ENCODE measurements at regions not wholly inside any gene's neighbourhood (a gene's known extent, or its start where the extent isn't known, plus 50 kb on each side); places are given as distances from the start of the nearest gene placed in this dataset.

DNA sequence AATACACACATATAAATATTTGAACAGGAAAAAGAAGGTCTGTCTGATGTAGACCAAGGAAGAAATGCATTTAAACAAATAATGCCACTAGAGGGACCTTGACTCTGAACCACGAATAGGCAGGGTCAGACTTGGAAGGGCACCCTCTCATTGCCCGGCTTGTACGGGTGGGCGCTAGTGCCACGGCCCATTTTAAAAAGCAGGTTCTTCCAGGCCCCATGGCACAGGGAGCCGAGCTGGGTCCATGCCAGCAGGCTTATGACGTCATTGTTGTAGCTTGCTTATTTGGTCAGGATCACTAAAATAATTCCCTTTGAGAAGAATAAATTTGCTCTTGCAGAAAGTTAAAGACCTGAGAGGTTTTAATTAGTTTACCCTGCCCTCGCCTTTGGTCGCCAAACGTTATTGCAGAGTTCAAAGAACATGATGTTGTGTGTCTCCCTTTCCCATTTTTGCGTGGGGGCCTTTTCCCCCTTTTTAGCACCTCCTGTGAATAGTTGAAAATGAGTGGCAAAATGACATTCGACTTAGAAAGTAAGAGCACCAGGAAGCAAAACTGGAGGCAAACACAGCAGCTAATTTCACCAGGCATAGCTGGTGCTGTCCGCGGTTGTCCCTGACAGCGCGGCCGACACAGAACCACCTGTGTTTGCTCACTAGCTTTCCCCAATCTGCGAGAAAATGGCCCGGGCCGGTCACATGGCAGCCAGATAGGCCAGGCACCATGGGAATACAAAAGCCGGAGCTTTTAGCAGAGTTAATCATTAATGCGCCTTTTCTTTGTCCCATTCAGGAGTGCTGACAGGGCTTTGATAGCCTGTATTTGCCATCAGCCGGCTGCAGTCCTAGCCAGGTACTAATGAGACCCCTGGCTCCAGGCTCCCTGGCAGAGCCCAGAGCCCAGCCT, 93.8 kb downstream of the FOXA2 start:
- Histone ChIP-seq H3K4me3 (ENCODE audit: low read length) (no peak overlapping the region), H3K4me1 (ENCODE audit: insufficient read depth, low read length) (peaks cover 25% of the 10 kb centered on the region; the same call in 1 of the 2 replicates), H3K9ac (ENCODE audit: low read depth, low read length) (no peak overlapping the region), H3K27ac (ENCODE audit: low read depth, low read length) (peak overlapping the region; percentile 25; the same call in 1 of the 2 replicates), H3K9me3 (ENCODE audit: insufficient read depth, low read depth, low read length) (no peaks in the 10 kb centered on the region), H3K36me3 (ENCODE audit: insufficient read depth, low read length) (no peaks in the 10 kb centered on the region), H3K27me3 (ENCODE audit: insufficient read depth, low read length) (no peaks in the 10 kb centered on the region)
- WGBS: 64% methylated on average over 23 of the region's 23 CpGs

DNA sequence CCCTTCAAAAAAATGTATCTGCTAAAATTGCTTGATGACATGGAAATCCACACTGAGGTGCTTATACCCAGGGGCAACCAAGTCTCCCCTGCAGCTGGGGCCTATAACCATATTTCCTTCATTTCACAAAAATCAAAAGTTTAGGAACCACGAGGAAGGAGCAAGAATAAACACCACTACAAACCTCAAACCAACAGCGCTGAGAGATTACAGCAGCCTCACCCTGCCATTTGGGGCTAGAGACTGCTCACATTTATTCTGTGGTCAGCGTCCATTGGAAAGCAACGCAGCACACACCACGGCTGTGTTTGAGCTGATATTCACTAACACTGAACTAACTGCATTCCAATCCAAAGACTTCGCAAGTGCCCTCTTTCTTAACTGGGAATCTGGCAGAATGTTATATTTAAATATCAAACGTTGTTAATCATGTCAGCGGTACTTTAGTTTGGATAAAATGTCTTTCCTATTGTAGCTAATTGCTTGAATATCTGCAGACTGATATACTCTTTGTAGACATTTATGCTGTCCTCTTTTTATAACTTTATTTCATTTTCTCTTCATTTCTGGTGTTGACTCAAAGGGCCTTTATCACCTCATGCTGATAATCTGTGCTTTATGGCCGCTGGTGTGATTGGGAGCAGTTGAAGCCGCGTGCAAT, 94.6 kb downstream of the FOXA2 start:
- Histone ChIP-seq H3K36me3 (ENCODE audit: insufficient read depth, low read length) (no peaks in the 10 kb centered on the region), H3K4me3 (ENCODE audit: low read length) (no peak overlapping the region)
- 92% methylated on average over 8 of the region's 11 CpGs for WGBS

DNA sequence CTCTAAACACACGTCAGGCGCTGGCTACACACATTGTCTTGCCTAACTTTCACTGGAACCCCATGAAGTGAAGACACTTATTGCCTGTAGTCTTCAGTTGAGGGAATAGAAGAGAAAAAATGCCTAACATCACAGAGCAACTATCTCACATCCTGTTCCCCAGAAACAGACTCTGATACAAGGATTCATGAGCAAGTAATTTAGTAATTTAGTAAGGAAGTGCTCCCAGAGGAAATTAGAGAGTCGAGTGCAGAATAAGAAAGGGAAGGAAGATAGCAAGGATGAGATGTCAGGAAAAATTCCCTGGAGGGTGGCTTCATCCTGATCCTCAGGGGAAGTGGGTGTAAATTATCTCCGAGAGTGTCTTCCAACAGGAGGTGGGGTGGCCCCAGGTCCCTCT, 104.0 kb downstream of the FOXA2 start:
- WGBS: 87% methylated on average over 4 of the region's 4 CpGs
- H3K9me3 ChIP-seq (ENCODE audit: insufficient read depth, low read depth, low read length): no peaks in the 10 kb centered on the region
- no peak overlapping the region for H3K9ac ChIP-seq (ENCODE audit: low read depth, low read length)
- no peaks in the 10 kb centered on the region for H3K27me3 ChIP-seq (ENCODE audit: insufficient read depth, low read length)
- H3K4me3 ChIP-seq (ENCODE audit: low read length): no peak overlapping the region
- H3K36me3 ChIP-seq (ENCODE audit: insufficient read depth, low read length): no peaks in the 10 kb centered on the region
- peaks cover 8% of the 10 kb centered on the region for H3K4me1 ChIP-seq (ENCODE audit: insufficient read depth, low read length)
- H3K27ac ChIP-seq (ENCODE audit: low read depth, low read length): no peak overlapping the region

More for the DNA sequence above, 94.6 kb downstream of the FOXA2 start:
- peaks cover 19% of the 10 kb centered on the region; the same call in 1 of the 2 replicates for H3K4me1 ChIP-seq (ENCODE audit: insufficient read depth, low read length)
- no peak overlapping the region for H3K9ac ChIP-seq (ENCODE audit: low read depth, low read length)
- no peaks in the 10 kb centered on the region for H3K27me3 ChIP-seq (ENCODE audit: insufficient read depth, low read length)
- H3K27ac ChIP-seq (ENCODE audit: low read depth, low read length): no peak overlapping the region; the same call in 1 of the 2 replicates
- no peaks in the 10 kb centered on the region for H3K9me3 ChIP-seq (ENCODE audit: insufficient read depth, low read depth, low read length)

DNA sequence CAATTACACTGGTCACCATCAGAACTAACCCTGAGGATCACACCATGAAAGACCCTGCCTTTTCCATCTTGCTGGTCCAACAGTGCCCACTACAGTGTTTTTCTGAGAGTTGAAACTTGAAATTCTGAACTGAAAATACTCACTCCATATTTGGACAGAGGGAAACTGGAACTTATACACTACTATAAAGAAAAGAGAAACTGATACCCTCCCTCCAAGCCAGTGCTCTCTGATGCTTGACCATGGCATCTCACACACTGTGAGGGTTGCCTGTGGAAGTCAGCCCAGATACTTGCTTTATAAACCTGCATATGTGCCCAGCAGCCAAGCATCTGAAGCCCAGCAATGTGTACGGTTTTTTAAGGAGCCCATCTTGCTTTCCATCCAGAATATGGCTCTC, 108.7 kb downstream of the FOXA2 start:
- H3K4me1 ChIP-seq (ENCODE audit: insufficient read depth, low read length): peaks cover 2% of the 10 kb centered on the region
- no peak overlapping the region for H3K27ac ChIP-seq (ENCODE audit: low read depth, low read length)
- no peaks in the 10 kb centered on the region for H3K36me3 ChIP-seq (ENCODE audit: insufficient read depth, low read length)
- WGBS: 87% methylated on average over 1 of the region's 1 CpG
- H3K27me3 ChIP-seq (ENCODE audit: insufficient read depth, low read length): no peaks in the 10 kb centered on the region
- no peak overlapping the region for H3K9ac ChIP-seq (ENCODE audit: low read depth, low read length)
- H3K4me3 ChIP-seq (ENCODE audit: low read length): no peak overlapping the region
- no peaks in the 10 kb centered on the region for H3K9me3 ChIP-seq (ENCODE audit: insufficient read depth, low read depth, low read length)

DNA sequence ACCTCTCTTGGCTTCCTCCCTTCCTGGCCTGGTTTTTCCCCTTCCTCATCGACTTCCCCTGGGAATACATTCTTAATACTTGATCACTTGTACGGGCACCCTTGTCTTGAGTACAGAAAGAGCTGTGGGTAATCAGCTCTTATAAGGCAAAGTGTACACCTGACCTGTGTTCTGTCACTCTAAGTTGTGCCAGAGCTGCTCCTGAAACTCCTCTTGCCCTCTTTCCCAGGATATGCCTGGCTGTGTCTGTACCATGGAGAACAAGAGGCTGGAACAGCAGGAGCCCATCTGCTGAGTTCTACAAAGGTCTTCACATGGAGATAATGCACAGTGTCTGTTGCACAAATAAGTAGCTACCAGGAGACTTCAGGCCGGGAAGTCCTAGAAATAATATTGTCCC, 110.1 kb downstream of the FOXA2 start:
- 90% methylated on average over 3 of the region's 3 CpGs for WGBS
- H3K27ac ChIP-seq (ENCODE audit: low read depth, low read length): no peak overlapping the region
- H3K4me3 ChIP-seq (ENCODE audit: low read length): no peak overlapping the region
- H3K4me1 ChIP-seq (ENCODE audit: insufficient read depth, low read length): no peaks in the 10 kb centered on the region
- H3K36me3 ChIP-seq (ENCODE audit: insufficient read depth, low read length): no peaks in the 10 kb centered on the region
- no peaks in the 10 kb centered on the region for H3K27me3 ChIP-seq (ENCODE audit: insufficient read depth, low read length)
- no peaks in the 10 kb centered on the region for H3K9me3 ChIP-seq (ENCODE audit: insufficient read depth, low read depth, low read length)
- no peak overlapping the region for H3K9ac ChIP-seq (ENCODE audit: low read depth, low read length)

DNA sequence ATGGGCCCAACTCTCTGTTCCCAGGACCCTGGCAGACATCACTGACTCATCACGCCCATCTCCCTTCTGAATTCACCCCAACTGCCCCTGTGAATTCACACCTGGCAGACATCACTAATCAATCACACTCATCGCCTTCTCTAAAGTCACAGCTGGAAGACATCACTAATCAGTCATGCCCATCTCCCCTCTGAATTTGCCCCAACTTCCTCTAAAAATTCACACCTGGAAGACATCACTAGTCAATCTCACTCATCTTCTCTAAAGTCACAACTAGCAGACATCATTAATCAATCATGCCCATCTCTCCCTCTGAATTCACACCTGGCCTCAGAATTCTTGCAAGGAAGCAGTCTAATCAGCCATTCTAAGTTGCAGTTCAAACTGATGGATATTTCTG, 111.1 kb downstream of the FOXA2 start:
- WGBS: 79% methylated on average over 2 of the region's 2 CpGs
- H3K4me1 ChIP-seq (ENCODE audit: insufficient read depth, low read length): no peaks in the 10 kb centered on the region
- no peaks in the 10 kb centered on the region for H3K27me3 ChIP-seq (ENCODE audit: insufficient read depth, low read length)
- H3K27ac ChIP-seq (ENCODE audit: low read depth, low read length): no peak overlapping the region
- H3K4me3 ChIP-seq (ENCODE audit: low read length): no peak overlapping the region
- H3K36me3 ChIP-seq (ENCODE audit: insufficient read depth, low read length): no peaks in the 10 kb centered on the region
- H3K9me3 ChIP-seq (ENCODE audit: insufficient read depth, low read depth, low read length): no peaks in the 10 kb centered on the region
- no peak overlapping the region for H3K9ac ChIP-seq (ENCODE audit: low read depth, low read length)

DNA sequence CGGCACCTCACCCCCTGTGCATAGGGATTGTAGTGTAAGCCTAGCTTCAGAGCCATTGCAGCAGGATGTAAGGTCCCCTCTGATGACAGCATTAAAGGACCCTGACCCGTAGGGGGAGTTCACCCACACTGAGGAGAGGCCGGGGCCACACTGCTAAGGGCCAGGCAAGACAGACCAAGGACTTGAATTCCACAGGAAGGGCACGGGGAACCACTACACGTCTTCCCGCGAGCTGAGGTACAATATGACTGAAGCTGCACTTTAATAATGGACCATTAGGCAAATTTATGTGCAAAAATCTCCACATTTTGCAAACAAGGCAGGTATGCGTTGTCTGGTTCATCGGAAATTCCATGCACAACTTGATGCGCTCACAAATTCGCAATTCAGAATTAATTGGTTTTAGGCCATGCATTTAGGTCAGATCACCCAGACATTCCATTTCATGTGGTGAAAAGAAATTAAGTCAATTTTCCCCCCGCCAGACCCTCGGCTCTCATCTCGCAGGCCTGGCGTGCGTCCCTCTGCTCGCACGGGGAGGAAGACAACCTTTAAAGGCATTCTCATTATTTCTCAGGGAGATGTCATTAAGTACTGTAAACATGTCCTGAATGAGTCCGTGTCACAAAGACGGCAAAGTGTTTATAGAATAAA, 111.8 kb downstream of the FOXA2 start:
- H3K27ac ChIP-seq (ENCODE audit: low read depth, low read length): no peak overlapping the region
- 94% methylated on average over 20 of the region's 20 CpGs for WGBS
- H3K27me3 ChIP-seq (ENCODE audit: insufficient read depth, low read length): no peaks in the 10 kb centered on the region
- H3K9ac ChIP-seq (ENCODE audit: low read depth, low read length): no peak overlapping the region
- no peak overlapping the region for H3K4me3 ChIP-seq (ENCODE audit: low read length)
- no peaks in the 10 kb centered on the region for H3K9me3 ChIP-seq (ENCODE audit: insufficient read depth, low read depth, low read length)
- no peaks in the 10 kb centered on the region for H3K36me3 ChIP-seq (ENCODE audit: insufficient read depth, low read length)
- no peaks in the 10 kb centered on the region for H3K4me1 ChIP-seq (ENCODE audit: insufficient read depth, low read length)

DNA sequence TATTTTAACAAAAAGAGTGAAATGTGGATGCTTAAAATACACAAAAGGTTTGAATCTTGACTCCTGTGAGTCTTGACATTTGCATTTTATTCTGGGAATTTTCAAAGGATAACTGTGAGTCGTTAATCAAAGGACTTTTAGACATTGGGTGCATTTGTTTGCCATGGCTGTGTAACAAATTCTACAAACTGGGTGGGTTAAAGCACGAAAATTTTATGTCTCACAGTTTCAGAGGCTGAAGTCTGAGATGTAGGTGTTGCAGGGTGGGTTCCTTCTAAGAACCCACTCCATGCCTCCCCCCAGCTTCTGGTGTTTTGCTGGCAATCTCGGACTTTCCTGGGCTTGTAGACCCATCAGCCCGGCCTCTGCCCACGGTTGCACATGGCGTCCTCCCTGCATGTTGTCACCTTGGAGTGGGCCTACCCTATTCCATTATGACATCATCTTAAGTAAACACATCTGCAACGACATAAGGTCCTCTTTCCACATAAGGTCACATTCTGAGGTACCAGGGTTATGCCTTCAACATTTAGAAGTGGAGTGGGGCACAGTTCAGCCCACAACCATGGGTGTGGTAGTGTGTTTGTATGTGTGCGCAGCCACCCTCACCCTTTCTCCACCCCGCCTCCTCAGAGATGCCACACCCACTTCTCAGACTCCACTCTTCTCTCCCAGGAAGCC, 113.1 kb downstream of the FOXA2 start:
- Histone ChIP-seq H3K27me3 (ENCODE audit: insufficient read depth, low read length) (peaks cover 12% of the 10 kb centered on the region; the same call in 1 of the 2 replicates), H3K4me3 (ENCODE audit: low read length) (no peak overlapping the region), H3K27ac (ENCODE audit: low read depth, low read length) (no peak overlapping the region), H3K4me1 (ENCODE audit: insufficient read depth, low read length) (no peaks in the 10 kb centered on the region), H3K36me3 (ENCODE audit: insufficient read depth, low read length) (no peaks in the 10 kb centered on the region), H3K9me3 (ENCODE audit: insufficient read depth, low read depth, low read length) (no peaks in the 10 kb centered on the region), H3K9ac (ENCODE audit: low read depth, low read length) (no peak overlapping the region)
- 89% methylated on average over 9 of the region's 9 CpGs for WGBS

DNA sequence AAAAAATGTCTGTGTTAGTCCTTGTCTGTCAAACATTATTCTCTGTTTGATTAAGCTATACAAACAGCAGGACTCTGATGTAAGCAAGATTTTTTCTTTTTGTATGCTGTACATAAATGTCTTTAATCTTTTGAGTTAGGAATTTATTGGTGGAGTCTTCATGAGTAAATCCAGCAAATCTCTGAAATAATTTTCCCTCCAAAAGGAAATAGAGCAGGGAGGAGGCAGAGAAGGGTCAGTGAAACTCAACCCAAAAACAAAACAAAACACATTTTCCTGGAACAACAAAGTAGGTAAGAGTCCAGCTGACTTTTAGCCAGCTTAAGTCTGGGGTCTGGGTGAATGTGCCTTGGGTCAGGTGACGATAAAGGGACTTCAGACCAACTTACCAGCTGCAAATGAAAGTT, 113.7 kb downstream of the FOXA2 start:
- no peak overlapping the region for H3K9ac ChIP-seq (ENCODE audit: low read depth, low read length)
- H3K27me3 ChIP-seq (ENCODE audit: insufficient read depth, low read length): peaks cover 18% of the 10 kb centered on the region; the same call in 1 of the 2 replicates
- no peak overlapping the region for H3K4me3 ChIP-seq (ENCODE audit: low read length)
- 67% methylated on average over 1 of the region's 1 CpG for WGBS
- H3K27ac ChIP-seq (ENCODE audit: low read depth, low read length): no peak overlapping the region
- H3K36me3 ChIP-seq (ENCODE audit: insufficient read depth, low read length): no peaks in the 10 kb centered on the region
- H3K4me1 ChIP-seq (ENCODE audit: insufficient read depth, low read length): no peaks in the 10 kb centered on the region
- H3K9me3 ChIP-seq (ENCODE audit: insufficient read depth, low read depth, low read length): no peaks in the 10 kb centered on the region

DNA sequence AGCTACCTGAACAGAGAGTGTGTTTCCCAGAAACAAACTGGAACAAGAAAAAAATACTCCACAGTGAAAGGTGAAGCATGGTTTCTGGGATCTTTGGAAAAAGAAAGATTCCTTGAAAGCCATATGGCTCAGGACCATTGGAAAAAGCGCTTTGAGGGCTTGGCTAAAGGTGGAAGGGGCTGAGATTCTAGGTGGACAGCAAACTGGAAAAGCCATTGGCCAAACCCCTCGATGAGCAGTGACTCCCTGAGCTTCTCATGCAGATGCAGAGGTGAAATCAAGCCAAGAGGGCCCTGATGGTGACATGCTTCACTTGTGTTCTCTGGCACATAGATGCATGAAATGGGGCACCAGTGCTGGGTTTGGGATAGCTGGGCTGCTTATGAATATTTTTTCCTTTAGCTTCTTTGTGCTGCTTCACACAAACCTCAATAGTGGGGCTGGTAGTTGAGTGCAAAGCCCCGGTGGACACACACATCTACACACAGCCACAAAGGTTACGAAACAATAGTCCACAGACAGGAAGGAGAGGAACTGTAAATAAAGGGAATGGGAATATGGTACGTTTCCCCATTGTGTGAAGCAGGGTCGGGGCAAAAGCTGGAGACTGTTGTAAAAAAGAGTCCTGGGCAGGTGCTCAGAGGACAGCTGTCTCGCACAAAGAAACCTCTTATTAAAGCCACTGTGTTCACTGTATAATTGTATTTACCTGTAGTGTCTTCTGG, 117.8 kb downstream of the FOXA2 start:
- Histone ChIP-seq H3K4me3 (ENCODE audit: low read length) (no peak overlapping the region), H3K27me3 (ENCODE audit: insufficient read depth, low read length) (peaks cover 53% of the 10 kb centered on the region), H3K9me3 (ENCODE audit: insufficient read depth, low read depth, low read length) (no peaks in the 10 kb centered on the region), H3K36me3 (ENCODE audit: insufficient read depth, low read length) (no peaks in the 10 kb centered on the region), H3K9ac (ENCODE audit: low read depth, low read length) (no peak overlapping the region), H3K27ac (ENCODE audit: low read depth, low read length) (no peak overlapping the region), H3K4me1 (ENCODE audit: insufficient read depth, low read length) (peaks cover 10% of the 10 kb centered on the region; the same call in 1 of the 2 replicates)
- WGBS: 75% methylated on average over 6 of the region's 7 CpGs

Measured in HUES64 (cell line).